Gastrocnemius medialis (tissue), 4 donors: ENCODE measurements at regions not wholly inside any gene's neighbourhood (a gene's known extent, or its start where the extent isn't known, plus 50 kb on each side); places are given as distances from the start of the nearest gene placed in this dataset.

ENCODE experiments used
- ATAC-seq, 2 donors: fragments of 150-250 bp; one replicate each; pipeline ENCODE4 v1.9.1; 2016
- DNase-seq, 2 donors: peaks; one replicate each; pipeline ENCODE4 v3.0.0-alpha.2; 2019
- H3K27ac ChIP-seq, 4 donors: fragments of 200-600 bp; sonication (generic); 1 replicate in 1 of 4; 2 replicates in 3 of 4; pipeline ENCODE4 v1.5.1; 2016 to 2018; ENCODE audit warnings: mild to moderate bottlenecking in 2 of 4, moderate library complexity in 1 of 4
- H3K27me3 ChIP-seq, 3 donors: fragments of 200-600 bp; sonication (generic) in 2 of 3; 1 replicate in 1 of 3; 2 replicates in 2 of 3; pipeline versions ENCODE4 v1.5.1 to v1.6.0; 2016 to 2019; ENCODE audit warnings: mild to moderate bottlenecking in 1 of 3, moderate library complexity in 1 of 3
- H3K36me3 ChIP-seq, 2 donors: fragments of 200-600 bp; sonication (generic) in 1 of 2; one replicate each; pipeline ENCODE4 v1.5.1; 2017 to 2018
- H3K4me1 ChIP-seq, 2 donors: fragments of 200-600 bp; sonication (generic) in 1 of 2; one replicate each; pipeline ENCODE4 v1.5.1; 2016 to 2017; ENCODE audit warnings: mild to moderate bottlenecking in 2 of 2
- H3K4me3 ChIP-seq, 4 donors: fragments of 200-600 bp; sonication (generic) in 3 of 4; 1 replicate in 1 of 4; 2 replicates in 3 of 4; pipeline ENCODE4 v1.5.1; 2016 to 2019; ENCODE audit warnings: mild to moderate bottlenecking in 2 of 4
- H3K9me3 ChIP-seq, 3 donors: fragments of 200-600 bp; sonication (generic) in 2 of 3; 1 replicate in 1 of 3; 2 replicates in 2 of 3; pipeline ENCODE4 v1.5.1; 2016 to 2019
- CTCF ChIP-seq, 5 experiments: fragments of 450-650 bp in 3 of 5; fragments of 200-600 bp in 2 of 5; sonication (generic) in 2 of 5; IDR thresholded peaks in 4 of 5; conservative IDR thresholded peaks in 1 of 5; 1 replicate in 4 of 5; 2 replicates in 1 of 5; pipeline ENCODE4 v1.5.1; 2016 to 2019; ENCODE audit warnings: antibody characterized with exemption in 5 of 5, mild to moderate bottlenecking in 3 of 5, moderate library complexity in 3 of 5
- POLR2A ChIP-seq, 2 donors: fragments of 450-650 bp; IDR thresholded peaks; one replicate each; pipeline ENCODE4 v1.6.1; 2017; ENCODE audit warnings: antibody characterized with exemption in 2 of 2, mild to moderate bottlenecking in 2 of 2, moderate library complexity in 2 of 2
- in situ Hi-C, 4 donors: fragments of 200-750 bp; cut with MboI; loops; one replicate each; pipeline versions ENCODE4 v1.15.0 to v1.8.0; 2017; ENCODE audit warnings: low sequenced_read_pairs in 4 of 4
- intact Hi-C: fragments of 100-400 bp; cut with DNase I; formaldehyde crosslinking; loops from one replicate; pipeline ENCODE4 v1.15.1; 2023; ENCODE audit warnings: low total_unique reads

GRCh38 chr20:22719167-22719591 is 134.8 kb upstream of the FOXA2 start:
- H3K4me1 ChIP-seq: no peaks in the 10 kb centered on the region
- in situ Hi-C loops: loop anchor here in 2 of 4 donors (25.0 kb wide), 2 partner anchors 318 to 493 kb away; partner anchors contain the start of genes SSTR4 (in 1 of the 2) and THBD (in 1 of the 2)
- H3K9me3 ChIP-seq: no peaks in the 10 kb centered on the region

GRCh38 chr20:22720206-22720605 is 135.8 kb upstream of the FOXA2 start:
- intact Hi-C loops: no loop called here

More at GRCh38 chr20:22719167-22719591, 134.8 kb upstream of the FOXA2 start:
- intact Hi-C loops: no loop called here
- ATAC-seq (peak in 1 of 2 donors; percentile 33), DNase-seq (no peak)
- TF ChIP-seq POLR2A (IDR thresholded peaks at IDR 0.05) (no peak), CTCF (IDR thresholded peaks at IDR 0.05 in 4 of 5, conservative IDR thresholded peaks at IDR 0.05 in 1 of 5) (no peak)
- H3K4me3 ChIP-seq: no peak overlapping the region
- H3K27ac ChIP-seq: no peak overlapping the region
- no peaks in the 10 kb centered on the region for H3K27me3 ChIP-seq
- H3K36me3 ChIP-seq: no peaks in the 10 kb centered on the region

GRCh38 chr20:22722811-22723210 is 138.4 kb upstream of the FOXA2 start:
- no peaks in the 10 kb centered on the region for H3K9me3 ChIP-seq
- no peaks in the 10 kb centered on the region for H3K36me3 ChIP-seq
- in situ Hi-C loops: loop anchor here in 2 of 4 donors (25.0 kb wide), 2 partner anchors 314 to 489 kb away; partner anchors contain the start of genes SSTR4 (in 1 of the 2) and THBD (in 1 of the 2)
- intact Hi-C loops: no loop called here
- H3K27ac ChIP-seq: no peak overlapping the region
- ATAC-seq: no peak
- TF ChIP-seq POLR2A (IDR thresholded peaks at IDR 0.05) (no peak), CTCF (IDR thresholded peaks at IDR 0.05 in 4 of 5, conservative IDR thresholded peaks at IDR 0.05 in 1 of 5) (no peak)
- H3K4me3 ChIP-seq: no peak overlapping the region
- H3K4me1 ChIP-seq: no peaks in the 10 kb centered on the region
- no peaks in the 10 kb centered on the region for H3K27me3 ChIP-seq
- no peak for DNase-seq

More at GRCh38 chr20:22720206-22720605, 135.8 kb upstream of the FOXA2 start:
- in situ Hi-C loops: loop anchor here in 2 of 4 donors (25.0 kb wide), 2 partner anchors 317 to 492 kb away; partner anchors contain the start of genes SSTR4 (in 1 of the 2) and THBD (in 1 of the 2)
- Histone ChIP-seq H3K4me3 (no peak overlapping the region), H3K4me1 (no peaks in the 10 kb centered on the region), H3K27me3 (no peaks in the 10 kb centered on the region), H3K9me3 (no peaks in the 10 kb centered on the region), H3K27ac (no peak overlapping the region), H3K36me3 (no peaks in the 10 kb centered on the region)
- no peak for ATAC-seq
- no peak for DNase-seq
- no peak for TF ChIP-seq POLR2A (IDR thresholded peaks at IDR 0.05)
- TF ChIP-seq CTCF (IDR thresholded peaks at IDR 0.05 in 4 of 5, conservative IDR thresholded peaks at IDR 0.05 in 1 of 5): no peak

GRCh38 chr20:22723659-22724058 is 139.3 kb upstream of the FOXA2 start:
- DNase-seq: no peak
- Histone ChIP-seq H3K9me3 (no peaks in the 10 kb centered on the region), H3K27me3 (no peaks in the 10 kb centered on the region), H3K36me3 (no peaks in the 10 kb centered on the region), H3K27ac (no peak overlapping the region), H3K4me1 (no peaks in the 10 kb centered on the region), H3K4me3 (no peak overlapping the region)
- intact Hi-C loops: no loop called here
- TF ChIP-seq CTCF (IDR thresholded peaks at IDR 0.05 in 4 of 5, conservative IDR thresholded peaks at IDR 0.05 in 1 of 5) (no peak), POLR2A (IDR thresholded peaks at IDR 0.05) (no peak)
- in situ Hi-C loops: loop anchor here in 2 of 4 donors (25.0 kb wide), 2 partner anchors 314 to 489 kb away; partner anchors contain the start of genes SSTR4 (in 1 of the 2) and THBD (in 1 of the 2)
- no peak for ATAC-seq
